Transverse colon (tissue), 4 donors: ENCODE measurements at regions not wholly inside any gene's neighbourhood (a gene's known extent, or its start where the extent isn't known, plus 50 kb on each side); places are given as distances from the start of the nearest gene placed in this dataset.
"Not testable (repeated sequence)": the region's sequence is repeated elsewhere in the genome, so short reads cannot be mapped to it uniquely, and the experiment has no call there.

ENCODE experiments used
- DNase-seq: peaks from one replicate; pipeline ENCODE4 v3.0.0-alpha.2; 2019
- H3K27ac ChIP-seq, 4 donors: fragments of 200-600 bp; sonication (generic); 2 replicates each; pipeline ENCODE4 v1.5.1; 2016 to 2018; ENCODE audit warnings: inconsistent platforms in 4 of 4
- H3K27me3 ChIP-seq: fragments of 200-600 bp; sonication (generic); 2 replicates; pipeline ENCODE4 v1.5.1; 2017; ENCODE audit warnings: inconsistent platforms
- H3K36me3 ChIP-seq, 4 donors: fragments of 200-600 bp; sonication (generic); 2 replicates each; pipeline ENCODE4 v1.5.1; 2017 to 2019; ENCODE audit warnings: inconsistent platforms in 4 of 4
- H3K4me1 ChIP-seq, 4 donors: fragments of 200-600 bp; sonication (generic); 2 replicates each; pipeline ENCODE4 v1.5.1; 2017 to 2020; ENCODE audit warnings: inconsistent platforms in 4 of 4
- H3K4me3 ChIP-seq, 4 donors: fragments of 200-600 bp; sonication (generic); 1 replicate in 1 of 4; 2 replicates in 3 of 4; pipeline versions ENCODE4 v1.5.1 to v1.6.1; 2017 to 2019; ENCODE audit warnings: inconsistent platforms in 4 of 4
- H3K9me3 ChIP-seq, 2 donors: fragments of 200-600 bp; sonication (generic); 2 replicates each; pipeline ENCODE4 v1.5.1; 2017 to 2019; ENCODE audit warnings: inconsistent platforms in 2 of 2
- CTCF ChIP-seq, 5 experiments: fragments of 200-600 bp in 3 of 5; fragments of 450-650 bp in 2 of 5; sonication (generic) in 3 of 5; IDR thresholded peaks; 1 replicate in 2 of 5; 2 replicates in 3 of 5; pipeline ENCODE4 v1.5.1; 2016 to 2017; ENCODE audit warnings: antibody characterized with exemption in 5 of 5, inconsistent platforms in 3 of 5, mild to moderate bottlenecking in 2 of 5, moderate library complexity in 1 of 5
- EP300 ChIP-seq: sonication (generic); formaldehyde crosslinking; IDR thresholded peaks from one replicate; pipeline ENCODE4 v1.6.1; 2017; ENCODE audit warnings: antibody characterized with exemption, low read depth
- POLR2A ChIP-seq: fragments of 450-650 bp; IDR thresholded peaks from one replicate; pipeline ENCODE4 v1.6.1; 2016; ENCODE audit warnings: antibody characterized with exemption, mild to moderate bottlenecking, moderate library complexity
- POLR2AphosphoS5 ChIP-seq, 3 donors: sonication (generic); formaldehyde crosslinking; IDR thresholded peaks; one replicate each; pipeline ENCODE4 v1.6.1; 2016; ENCODE audit warnings: antibody characterized with exemption in 3 of 3
- WGBS, 2 donors: methylation state at CpG; one replicate each; pipeline ENCODE4 v1.1.5; 2018; ENCODE audit warnings: low coverage in 1 of 2; 5-methylcytosine and 5-hydroxymethylcytosine counted together
- in situ Hi-C, 4 donors: fragments of 200-750 bp; cut with MboI; loops; one replicate each; pipeline versions ENCODE4 v1.15.0 to v1.15.1; 2017; ENCODE audit warnings: low sequenced_read_pairs in 3 of 4, low pct_ligation_motif_present in 1 of 4, low pct_unique_long_range_greater_than_20kb in 1 of 4
- intact Hi-C: fragments of 100-400 bp; cut with DNase I; formaldehyde crosslinking; loops from one replicate; pipeline ENCODE4 v1.15.1; 2023; ENCODE audit warnings: low total_unique reads

GRCh38 chr7:29647020-29647654, 83.5 kb downstream of the PRR15 start:
- no peaks in the 10 kb centered on the region for H3K36me3 ChIP-seq
- no peak overlapping the region for H3K4me3 ChIP-seq
- no peaks in the 10 kb centered on the region for H3K9me3 ChIP-seq
- no peak overlapping the region for H3K27ac ChIP-seq
- H3K4me1 ChIP-seq: no peaks in the 10 kb centered on the region
- in situ Hi-C loops (loop anchor here in 3 of 4 donors (25.0 kb wide), 2 partner anchors 265 to 415 kb away; no protein-coding TSS in a partner anchor), intact Hi-C loops (no loop called here)
- no peak for DNase-seq
- 65 to 82% methylated on average over 2 to 4 of the region's 4 CpGs for WGBS, 2 donors
- no peaks in the 10 kb centered on the region for H3K27me3 ChIP-seq
- TF ChIP-seq POLR2AphosphoS5 (IDR thresholded peaks at IDR 0.05): no peak
- no peak for TF ChIP-seq EP300
- no peak for TF ChIP-seq CTCF (IDR thresholded peaks at IDR 0.05)
- no peak for TF ChIP-seq POLR2A

GRCh38 chr7:29647691-29648210, 84.1 kb downstream of the PRR15 start:
- H3K9me3 ChIP-seq, H3K36me3 ChIP-seq, H3K27me3 ChIP-seq, H3K27ac ChIP-seq, intact Hi-C loops, H3K4me3 ChIP-seq, DNase-seq, H3K4me1 ChIP-seq: not testable (repeated sequence)
- in situ Hi-C loops: loop anchor here in 3 of 4 donors (25.0 kb wide), 2 partner anchors 265 to 415 kb away; no protein-coding TSS in a partner anchor
- 60 to 83% methylated on average over 3 to 5 of the region's 5 CpGs for WGBS, 2 donors

- H3K9me3 ChIP-seq: no peaks in the 10 kb centered on the region
- intact Hi-C loops: no loop called here
- 92 to 100% methylated on average over 1 to 33 of the region's 33 CpGs for WGBS, 2 donors
- no peaks in the 10 kb centered on the region for H3K27me3 ChIP-seq
- no peak for DNase-seq
- H3K4me1 ChIP-seq: no peaks in the 10 kb centered on the region
- H3K4me3 ChIP-seq: no peak overlapping the region
- H3K27ac ChIP-seq: no peak overlapping the region
- in situ Hi-C loops: loop anchor here in 3 of 4 donors (25.0 kb wide), 2 partner anchors 263 to 413 kb away; no protein-coding TSS in a partner anchor
- TF ChIP-seq CTCF (IDR thresholded peaks at IDR 0.05) (no peak), EP300 (no peak), POLR2AphosphoS5 (IDR thresholded peaks at IDR 0.05) (no peak), POLR2A (no peak)
- H3K36me3 ChIP-seq: no peaks in the 10 kb centered on the region
Observed at GRCh38 chr7:29649028-29649716, 85.5 kb downstream of the PRR15 start.

GRCh38 chr7:29649876-29650275, 86.2 kb downstream of the PRR15 start:
- TF ChIP-seq POLR2A (no peak), CTCF (IDR thresholded peaks at IDR 0.05) (no peak), POLR2AphosphoS5 (IDR thresholded peaks at IDR 0.05) (no peak), EP300 (no peak)
- whole genome bisulfite sequencing, 2 donors: 95% methylated on average over 20 of the region's 21 CpGs; no CpG with 5 or more reads in 1 of the 2 donors
- Histone ChIP-seq H3K27ac (no peak overlapping the region), H3K4me3 (no peak overlapping the region), H3K36me3 (no peaks in the 10 kb centered on the region), H3K4me1 (no peaks in the 10 kb centered on the region), H3K27me3 (no peaks in the 10 kb centered on the region), H3K9me3 (no peaks in the 10 kb centered on the region)
- no peak for DNase-seq
- in situ Hi-C loops: loop anchor here in 3 of 4 donors (25.0 kb wide), 2 partner anchors 262 to 412 kb away; no protein-coding TSS in a partner anchor
- intact Hi-C loops: no loop called here
